ENCODE measurements at regions not wholly inside any gene's neighbourhood (a gene's known extent, or its start where the extent isn't known, plus 50 kb on each side); places are given as distances from the start of the nearest gene placed in this dataset.

DNA sequence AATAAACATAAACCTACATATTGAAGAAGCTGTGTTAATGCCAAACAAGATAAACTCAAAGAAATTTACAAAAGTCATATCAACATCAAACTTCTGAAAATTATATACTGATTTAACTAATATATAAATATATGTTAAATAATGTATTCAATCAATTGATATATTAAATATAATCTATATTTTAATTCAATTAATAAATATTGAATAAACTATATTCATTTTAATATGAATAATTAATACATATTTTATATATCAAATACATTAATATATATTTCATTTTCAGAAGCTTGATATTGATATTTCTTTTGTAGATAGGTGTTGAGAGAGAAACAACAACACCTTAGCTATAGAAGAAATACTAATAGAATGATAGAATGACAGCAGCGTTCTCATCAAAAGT lies 768.1 kb downstream of the MECOM start:
- TF ChIP-seq YY1 (IDR thresholded peaks at IDR 0.05; ENCODE audit: low read depth) (no peak), EGR1 (IDR thresholded peaks at IDR 0.05) (no peak), TAF1 (IDR thresholded peaks at IDR 0.05; ENCODE audit: low read depth) (no peak), NFIC (IDR thresholded peaks at IDR 0.05) (no peak), EP300 (IDR thresholded peaks at IDR 0.05; ENCODE audit: borderline replicate concordance) (no peak), MAX (IDR thresholded peaks at IDR 0.05) (no peak), CREB1 (IDR thresholded peaks at IDR 0.05; ENCODE audit: low read depth) (no peak), ZBTB7A (IDR thresholded peaks at IDR 0.05; ENCODE audit: low read depth) (no peak), RAD21 (IDR thresholded peaks at IDR 0.05; ENCODE audit: low read depth) (no peak), FOXM1 (IDR thresholded peaks at IDR 0.05; ENCODE audit: borderline replicate concordance, low read depth) (no peak), CEBPB (IDR thresholded peaks at IDR 0.05) (no peak), TEAD4 (IDR thresholded peaks at IDR 0.05) (no peak)
- TF ChIP-seq, protein P1, sequence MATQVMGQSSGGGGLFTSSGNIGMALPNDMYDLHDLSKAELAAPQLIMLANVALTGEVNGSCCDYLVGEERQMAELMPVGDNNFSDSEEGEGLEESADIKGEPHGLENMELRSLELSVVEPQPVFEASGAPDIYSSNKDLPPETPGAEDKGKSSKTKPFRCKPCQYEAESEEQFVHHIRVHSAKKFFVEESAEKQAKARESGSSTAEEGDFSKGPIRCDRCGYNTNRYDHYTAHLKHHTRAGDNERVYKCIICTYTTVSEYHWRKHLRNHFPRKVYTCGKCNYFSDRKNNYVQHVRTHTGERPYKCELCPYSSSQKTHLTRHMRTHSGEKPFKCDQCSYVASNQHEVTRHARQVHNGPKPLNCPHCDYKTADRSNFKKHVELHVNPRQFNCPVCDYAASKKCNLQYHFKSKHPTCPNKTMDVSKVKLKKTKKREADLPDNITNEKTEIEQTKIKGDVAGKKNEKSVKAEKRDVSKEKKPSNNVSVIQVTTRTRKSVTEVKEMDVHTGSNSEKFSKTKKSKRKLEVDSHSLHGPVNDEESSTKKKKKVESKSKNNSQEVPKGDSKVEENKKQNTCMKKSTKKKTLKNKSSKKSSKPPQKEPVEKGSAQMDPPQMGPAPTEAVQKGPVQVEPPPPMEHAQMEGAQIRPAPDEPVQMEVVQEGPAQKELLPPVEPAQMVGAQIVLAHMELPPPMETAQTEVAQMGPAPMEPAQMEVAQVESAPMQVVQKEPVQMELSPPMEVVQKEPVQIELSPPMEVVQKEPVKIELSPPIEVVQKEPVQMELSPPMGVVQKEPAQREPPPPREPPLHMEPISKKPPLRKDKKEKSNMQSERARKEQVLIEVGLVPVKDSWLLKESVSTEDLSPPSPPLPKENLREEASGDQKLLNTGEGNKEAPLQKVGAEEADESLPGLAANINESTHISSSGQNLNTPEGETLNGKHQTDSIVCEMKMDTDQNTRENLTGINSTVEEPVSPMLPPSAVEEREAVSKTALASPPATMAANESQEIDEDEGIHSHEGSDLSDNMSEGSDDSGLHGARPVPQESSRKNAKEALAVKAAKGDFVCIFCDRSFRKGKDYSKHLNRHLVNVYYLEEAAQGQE (IDR thresholded peaks at IDR 0.05; ENCODE audit: low read depth), result no peak
- TF ChIP-seq, protein P2, sequence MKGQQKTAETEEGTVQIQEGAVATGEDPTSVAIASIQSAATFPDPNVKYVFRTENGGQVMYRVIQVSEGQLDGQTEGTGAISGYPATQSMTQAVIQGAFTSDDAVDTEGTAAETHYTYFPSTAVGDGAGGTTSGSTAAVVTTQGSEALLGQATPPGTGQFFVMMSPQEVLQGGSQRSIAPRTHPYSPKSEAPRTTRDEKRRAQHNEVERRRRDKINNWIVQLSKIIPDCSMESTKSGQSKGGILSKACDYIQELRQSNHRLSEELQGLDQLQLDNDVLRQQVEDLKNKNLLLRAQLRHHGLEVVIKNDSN (IDR thresholded peaks at IDR 0.05), result no peak
